MCF 10A (cell line): ENCODE measurements at regions not wholly inside any gene's neighbourhood (a gene's known extent, or its start where the extent isn't known, plus 50 kb on each side); places are given as distances from the start of the nearest gene placed in this dataset.

Experiments used
- BruUV-seq: library from RNA; stranded (reverse); fragments of 400-500 nt; replicated peaks from 2 replicates; lab custom pipeline; 2021; lab: Mats Ljungman, UMichigan
- CTCF ChIA-PET: fragments of 300-600 bp; sonication (Branson Sonifier 250); formaldehyde crosslinking; extraction: SDS; loops from one replicate; lab custom pipeline; 2021; ENCODE audit warnings: antibody characterized with exemption, inconsistent platforms; lab: Yijun Ruan, JAX
- POLR2A ChIA-PET: fragments of 300-600, 350-650 bp; sonication (Branson Sonifier 250); formaldehyde crosslinking; extraction: SDS; loops from one replicate; lab custom pipeline; 2020; ENCODE audit warnings: antibody characterized with exemption, inconsistent platforms; lab: Yijun Ruan, JAX
- DNase-seq: peaks from one replicate; pipeline ENCODE4 v3.0.0-alpha.2; 2018; ENCODE audit not compliant: unreplicated experiment
- H3K27ac Mint-ChIP-seq: one replicate; pipeline ENCODE4 v1.8.0; 2022; ENCODE audit warnings: mild to moderate bottlenecking, low read depth, mixed read lengths; ENCODE audit not compliant: unreplicated experiment
- H3K27me3 Mint-ChIP-seq: one replicate; pipeline ENCODE4 v1.8.0; 2022; ENCODE audit warnings: mixed read lengths; ENCODE audit not compliant: insufficient read depth, unreplicated experiment
- H3K36me3 Mint-ChIP-seq: one replicate; pipeline ENCODE4 v1.8.0; 2022; ENCODE audit warnings: mild to moderate bottlenecking, moderate library complexity, mixed read lengths; ENCODE audit not compliant: insufficient read depth, unreplicated experiment
- H3K4me1 Mint-ChIP-seq: one replicate; pipeline ENCODE4 v1.8.0; 2022; ENCODE audit warnings: mixed read lengths; ENCODE audit not compliant: insufficient read depth, unreplicated experiment
- H3K4me3 Mint-ChIP-seq: one replicate; pipeline ENCODE4 v1.8.0; 2022; ENCODE audit warnings: mild to moderate bottlenecking, moderate library complexity, mixed read lengths; ENCODE audit not compliant: unreplicated experiment
- H3K9me3 Mint-ChIP-seq: one replicate; pipeline ENCODE4 v1.8.0; 2022; ENCODE audit warnings: mixed read lengths; ENCODE audit not compliant: unreplicated experiment
- intact Hi-C: fragments of 100-400 bp; cut with micrococcal nuclease; formaldehyde crosslinking; loops from 2 replicates; pipeline ENCODE4 v1.14.1; 2022
- TF ChIP-seq, protein P1 (sequence below): fragments of 200-600 bp; IDR thresholded peaks from one replicate; pipeline ENCODE4 v1.8.0; 2022; ENCODE audit warnings: antibody characterized with exemption, mild to moderate bottlenecking; ENCODE audit not compliant: unreplicated experiment

DNA sequence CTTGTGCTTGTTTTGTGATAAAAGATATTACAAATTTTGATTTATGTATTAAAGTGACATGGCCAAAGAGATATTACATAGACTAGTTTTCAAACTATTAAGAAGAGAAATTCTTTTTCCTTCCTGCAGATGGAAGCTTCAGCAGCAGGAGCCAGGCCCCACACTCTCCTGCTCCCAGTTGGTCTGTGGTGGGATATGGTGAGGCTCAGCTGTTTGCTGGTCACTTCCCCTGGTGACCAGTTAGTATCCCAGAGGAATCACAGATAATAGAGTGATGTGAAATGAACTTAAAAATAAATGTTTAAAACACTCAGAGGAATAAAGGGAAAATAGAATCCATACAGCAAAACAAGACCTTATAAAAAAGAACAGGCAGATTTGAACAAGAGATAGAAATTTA, 154.7 kb downstream of the KTN1 start:
- Mint-ChIP-seq H3K27me3 (no peaks in the 10 kb centered on the region), H3K9me3 (no peaks in the 10 kb centered on the region), H3K4me1 (peaks cover 6% of the 10 kb centered on the region), H3K27ac (no peak overlapping the region), H3K36me3 (no peaks in the 10 kb centered on the region), H3K4me3 (no peak overlapping the region)
- intact Hi-C loops, result no loop called here
- ChIA-PET POLR2A (no interaction called here), CTCF (interaction anchor here (0.6 to 1.8 kb wide), 3 partner anchors 46 to 739 kb away, joined by 3 to 6 read pairs (median 4); no protein-coding TSS in a partner anchor)
- BruUV-seq, result no TSS peak
- TF ChIP-seq, protein P1, sequence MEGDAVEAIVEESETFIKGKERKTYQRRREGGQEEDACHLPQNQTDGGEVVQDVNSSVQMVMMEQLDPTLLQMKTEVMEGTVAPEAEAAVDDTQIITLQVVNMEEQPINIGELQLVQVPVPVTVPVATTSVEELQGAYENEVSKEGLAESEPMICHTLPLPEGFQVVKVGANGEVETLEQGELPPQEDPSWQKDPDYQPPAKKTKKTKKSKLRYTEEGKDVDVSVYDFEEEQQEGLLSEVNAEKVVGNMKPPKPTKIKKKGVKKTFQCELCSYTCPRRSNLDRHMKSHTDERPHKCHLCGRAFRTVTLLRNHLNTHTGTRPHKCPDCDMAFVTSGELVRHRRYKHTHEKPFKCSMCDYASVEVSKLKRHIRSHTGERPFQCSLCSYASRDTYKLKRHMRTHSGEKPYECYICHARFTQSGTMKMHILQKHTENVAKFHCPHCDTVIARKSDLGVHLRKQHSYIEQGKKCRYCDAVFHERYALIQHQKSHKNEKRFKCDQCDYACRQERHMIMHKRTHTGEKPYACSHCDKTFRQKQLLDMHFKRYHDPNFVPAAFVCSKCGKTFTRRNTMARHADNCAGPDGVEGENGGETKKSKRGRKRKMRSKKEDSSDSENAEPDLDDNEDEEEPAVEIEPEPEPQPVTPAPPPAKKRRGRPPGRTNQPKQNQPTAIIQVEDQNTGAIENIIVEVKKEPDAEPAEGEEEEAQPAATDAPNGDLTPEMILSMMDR, result no peak
- no peak for DNase-seq

DNA sequence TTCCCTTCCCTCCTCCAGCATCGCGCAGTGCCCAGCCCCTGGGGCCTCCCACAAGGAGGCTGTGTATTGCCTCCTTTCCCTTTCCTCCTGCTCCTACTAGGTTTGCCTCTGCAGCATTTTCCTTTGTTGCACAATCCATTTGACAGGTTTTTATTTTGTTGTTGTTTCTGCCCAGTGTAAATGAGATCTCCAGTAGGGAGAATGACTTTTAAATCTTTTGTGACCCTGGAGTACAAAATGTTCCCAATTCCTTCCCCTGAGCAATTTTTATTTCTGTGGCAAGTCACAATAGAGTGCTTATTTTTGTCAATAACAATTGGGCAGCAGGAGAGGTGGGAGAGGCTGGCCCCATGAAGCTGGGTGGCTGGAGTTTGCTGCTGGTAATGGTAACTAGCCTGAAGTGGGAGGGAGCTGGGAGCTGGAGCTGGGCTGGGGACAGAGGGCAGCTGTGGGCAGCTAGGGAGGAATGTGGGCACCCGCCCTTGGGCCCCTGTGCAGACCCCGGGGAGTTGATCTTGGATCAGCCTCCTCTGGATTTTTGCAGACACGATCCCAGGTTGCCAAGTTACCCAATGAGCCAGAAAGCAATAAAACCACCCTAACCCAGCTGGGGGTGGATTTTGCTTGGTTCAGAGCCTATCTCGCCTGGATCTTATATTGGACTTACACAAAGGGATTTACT, 160.1 kb downstream of the KTN1 start:
- TF ChIP-seq, protein P1, result no peak
- no TSS peak for BruUV-seq
- no peaks in the 10 kb centered on the region for H3K9me3 Mint-ChIP-seq
- no peaks in the 10 kb centered on the region for H3K36me3 Mint-ChIP-seq
- DNase-seq, result no peak
- intact Hi-C loops, result no loop called here
- no peaks in the 10 kb centered on the region for H3K27me3 Mint-ChIP-seq
- POLR2A ChIA-PET, result interaction anchor here (0.7 to 0.8 kb wide), 3 partner anchors 66 to 682 kb away, joined by 3 read pairs; no protein-coding TSS in a partner anchor
- peak overlapping the region; percentile 57 for H3K27ac Mint-ChIP-seq
- CTCF ChIA-PET, result interaction anchor here (0.6 to 0.7 kb wide), 5 partner anchors 9 to 199 kb away, joined by 3 to 4 read pairs (median 3); no protein-coding TSS in a partner anchor
- H3K4me1 Mint-ChIP-seq, result peaks cover 6% of the 10 kb centered on the region
- H3K4me3 Mint-ChIP-seq, result no peak overlapping the region

DNA sequence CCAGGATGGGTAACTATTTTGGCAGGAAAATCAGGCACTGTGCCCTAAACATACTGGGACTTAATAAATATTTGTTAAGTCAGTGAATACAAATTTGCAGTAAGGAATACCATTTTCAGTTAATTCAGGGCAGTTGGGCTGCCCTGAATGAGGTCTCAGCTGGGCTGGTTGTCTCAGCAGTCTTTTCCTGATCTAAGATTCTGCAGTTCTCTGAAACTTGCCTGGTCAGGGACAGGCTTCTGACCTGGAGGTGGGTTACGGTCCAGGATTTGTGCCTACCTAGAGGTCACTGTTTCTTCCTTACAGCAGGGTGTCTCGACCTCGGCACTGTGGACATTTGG, 160.6 kb downstream of the KTN1 start:
- intact Hi-C loops, result no loop called here
- ChIA-PET POLR2A (interaction anchor here (0.7 to 0.8 kb wide), 3 partner anchors 66 to 682 kb away, joined by 3 read pairs; no protein-coding TSS in a partner anchor), CTCF (interaction anchor here (0.6 to 1.3 kb wide), 5 partner anchors 9 to 102 kb away, joined by 3 to 4 read pairs (median 3); no protein-coding TSS in a partner anchor)
- TF ChIP-seq, protein P1, result no peak
- Mint-ChIP-seq H3K36me3 (no peaks in the 10 kb centered on the region), H3K27ac (no peak overlapping the region), H3K4me1 (peaks cover 6% of the 10 kb centered on the region), H3K27me3 (no peaks in the 10 kb centered on the region), H3K4me3 (no peak overlapping the region), H3K9me3 (no peaks in the 10 kb centered on the region)
- no peak for DNase-seq
- no TSS peak for BruUV-seq

DNA sequence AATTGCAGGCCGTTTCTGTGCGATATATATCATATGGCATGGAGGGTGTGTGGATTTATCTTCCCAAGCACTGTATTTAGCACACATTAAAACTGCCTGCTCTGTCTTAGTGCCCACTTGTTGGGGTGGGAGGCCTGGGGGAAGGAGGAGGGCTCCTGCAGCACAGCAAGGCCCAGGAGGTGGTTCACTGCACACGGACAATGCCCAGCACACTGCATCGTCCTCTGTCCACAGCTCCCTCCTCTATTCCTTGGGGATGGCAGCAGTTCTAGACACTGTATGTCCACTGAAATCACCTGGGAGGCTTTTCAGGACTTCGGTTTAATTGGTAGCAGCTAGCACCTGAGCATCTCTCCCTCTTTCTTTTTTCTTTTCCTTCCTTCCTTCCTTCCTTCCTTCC, 161.2 kb downstream of the KTN1 start:
- H3K27ac Mint-ChIP-seq, result no peak overlapping the region
- H3K4me1 Mint-ChIP-seq, result peaks cover 6% of the 10 kb centered on the region
- DNase-seq, result no peak
- H3K36me3 Mint-ChIP-seq, result no peaks in the 10 kb centered on the region
- intact Hi-C loops, result no loop called here
- no peaks in the 10 kb centered on the region for H3K27me3 Mint-ChIP-seq
- BruUV-seq, result no TSS peak
- no peaks in the 10 kb centered on the region for H3K9me3 Mint-ChIP-seq
- ChIA-PET CTCF (interaction anchor here (1.3 kb wide), 1 partner anchor 12 kb away, joined by 4 read pairs; no protein-coding TSS in a partner anchor), POLR2A (no interaction called here)
- TF ChIP-seq, protein P1, result no peak
- no peak overlapping the region for H3K4me3 Mint-ChIP-seq
